GM12872 (cell line): ENCODE measurements at regions not wholly inside any gene's neighbourhood (a gene's known extent, or its start where the extent isn't known, plus 50 kb on each side); places are given as distances from the start of the nearest gene placed in this dataset.

Experiments used
- TF ChIP-seq, protein P1 (sequence below): IDR thresholded peaks from 3 replicates; pipeline ENCODE4 v1.5.1; 2011; ENCODE audit warnings: low read depth, mild to moderate bottlenecking, low read length, moderate library complexity; ENCODE audit not compliant: insufficient read depth

GRCh38 chr9:93896496-93897033 is 58.6 kb downstream of the BARX1 start:
- TF ChIP-seq, protein P1, sequence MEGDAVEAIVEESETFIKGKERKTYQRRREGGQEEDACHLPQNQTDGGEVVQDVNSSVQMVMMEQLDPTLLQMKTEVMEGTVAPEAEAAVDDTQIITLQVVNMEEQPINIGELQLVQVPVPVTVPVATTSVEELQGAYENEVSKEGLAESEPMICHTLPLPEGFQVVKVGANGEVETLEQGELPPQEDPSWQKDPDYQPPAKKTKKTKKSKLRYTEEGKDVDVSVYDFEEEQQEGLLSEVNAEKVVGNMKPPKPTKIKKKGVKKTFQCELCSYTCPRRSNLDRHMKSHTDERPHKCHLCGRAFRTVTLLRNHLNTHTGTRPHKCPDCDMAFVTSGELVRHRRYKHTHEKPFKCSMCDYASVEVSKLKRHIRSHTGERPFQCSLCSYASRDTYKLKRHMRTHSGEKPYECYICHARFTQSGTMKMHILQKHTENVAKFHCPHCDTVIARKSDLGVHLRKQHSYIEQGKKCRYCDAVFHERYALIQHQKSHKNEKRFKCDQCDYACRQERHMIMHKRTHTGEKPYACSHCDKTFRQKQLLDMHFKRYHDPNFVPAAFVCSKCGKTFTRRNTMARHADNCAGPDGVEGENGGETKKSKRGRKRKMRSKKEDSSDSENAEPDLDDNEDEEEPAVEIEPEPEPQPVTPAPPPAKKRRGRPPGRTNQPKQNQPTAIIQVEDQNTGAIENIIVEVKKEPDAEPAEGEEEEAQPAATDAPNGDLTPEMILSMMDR: no peak

DNA sequence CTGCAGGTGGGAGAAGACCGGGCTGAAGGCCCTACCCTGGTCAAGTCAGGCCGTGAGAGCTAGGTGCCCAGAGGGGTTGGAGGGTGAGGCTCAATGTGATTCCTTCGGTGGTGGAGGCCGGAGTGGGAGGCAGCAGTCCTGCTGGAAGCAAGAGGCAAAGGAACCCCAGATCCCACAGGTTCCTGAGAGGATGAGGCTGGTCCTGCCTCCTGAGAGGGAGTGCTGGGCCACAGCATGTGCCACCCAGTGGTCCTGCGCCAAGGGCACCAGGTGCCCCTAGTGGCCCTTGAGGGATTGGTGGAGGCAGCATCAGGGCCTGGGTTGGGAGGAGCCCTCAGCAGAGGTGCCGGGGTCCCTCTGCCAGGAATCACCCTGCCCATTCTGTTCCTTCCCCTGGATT is 59.1 kb downstream of the BARX1 start:
- TF ChIP-seq, protein P1: no peak

DNA sequence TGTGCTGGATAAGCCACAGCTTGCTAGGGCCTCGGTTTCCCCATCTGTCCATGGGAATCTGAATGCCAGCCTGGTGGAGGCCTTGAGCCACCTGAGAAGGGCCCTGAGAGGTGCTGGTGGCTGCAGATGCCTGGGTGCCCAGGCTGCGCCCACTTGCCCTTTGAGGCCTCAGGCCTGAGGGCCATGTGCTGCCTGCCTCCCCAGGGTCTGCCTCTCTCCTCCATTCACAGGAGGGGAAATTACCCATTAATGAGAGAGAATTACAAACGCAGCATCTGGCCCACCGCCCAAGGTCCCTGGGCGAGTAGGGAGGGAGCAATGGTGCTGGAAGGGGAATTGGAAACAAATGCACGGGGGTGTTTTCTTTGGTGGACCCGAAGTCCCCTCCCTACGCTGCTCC is 59.6 kb downstream of the BARX1 start:
- TF ChIP-seq, protein P1: no peak

GRCh38 chr9:93894691-93895079 is 60.5 kb downstream of the BARX1 start:
- TF ChIP-seq, protein P1: no peak

- TF ChIP-seq, protein P1: no peak
Measured at GRCh38 chr9:93893899-93894690, 61.1 kb downstream of the BARX1 start.

DNA sequence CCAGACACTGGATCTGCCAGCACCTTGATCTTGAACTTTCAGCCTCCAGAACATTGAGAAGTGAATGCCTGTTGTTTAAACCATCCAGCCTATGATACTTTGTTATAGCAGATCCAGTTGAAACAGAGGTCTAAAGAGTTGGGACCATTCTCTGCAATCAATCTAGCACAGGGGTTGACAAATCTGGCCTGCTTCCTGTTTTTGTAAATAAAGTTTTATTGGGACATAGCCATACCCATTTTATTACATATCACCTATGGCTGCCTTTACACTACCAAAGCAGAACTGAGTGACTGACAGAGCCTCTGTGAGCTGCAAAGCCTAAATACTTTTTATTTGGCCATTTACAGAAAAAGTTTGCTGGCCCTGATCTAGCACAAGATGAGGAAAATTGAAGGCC is 62.0 kb downstream of the BARX1 start:
- TF ChIP-seq, protein P1: no peak

- TF ChIP-seq, protein P1: no peak
Measured at GRCh38 chr9:93892748-93893147, 62.4 kb downstream of the BARX1 start.
